ENCODE measurements at regions not wholly inside any gene's neighbourhood (a gene's known extent, or its start where the extent isn't known, plus 50 kb on each side); places are given as distances from the start of the nearest gene placed in this dataset.

GRCh38 chr2:122132147-122132691 lies 376.8 kb downstream of the TSN start:
- Mint-ChIP-seq H3K27me3 (no peaks in the 10 kb centered on the region), H3K4me3 (no peak overlapping the region), H3K9me3 (peaks cover 5 to 38% (median 12%) of the 10 kb centered on the region in 3 donors), H3K27ac (no peak overlapping the region), H3K36me3 (peaks cover 5% of the 10 kb centered on the region), H3K4me1 (no peaks in the 10 kb centered on the region)

DNA sequence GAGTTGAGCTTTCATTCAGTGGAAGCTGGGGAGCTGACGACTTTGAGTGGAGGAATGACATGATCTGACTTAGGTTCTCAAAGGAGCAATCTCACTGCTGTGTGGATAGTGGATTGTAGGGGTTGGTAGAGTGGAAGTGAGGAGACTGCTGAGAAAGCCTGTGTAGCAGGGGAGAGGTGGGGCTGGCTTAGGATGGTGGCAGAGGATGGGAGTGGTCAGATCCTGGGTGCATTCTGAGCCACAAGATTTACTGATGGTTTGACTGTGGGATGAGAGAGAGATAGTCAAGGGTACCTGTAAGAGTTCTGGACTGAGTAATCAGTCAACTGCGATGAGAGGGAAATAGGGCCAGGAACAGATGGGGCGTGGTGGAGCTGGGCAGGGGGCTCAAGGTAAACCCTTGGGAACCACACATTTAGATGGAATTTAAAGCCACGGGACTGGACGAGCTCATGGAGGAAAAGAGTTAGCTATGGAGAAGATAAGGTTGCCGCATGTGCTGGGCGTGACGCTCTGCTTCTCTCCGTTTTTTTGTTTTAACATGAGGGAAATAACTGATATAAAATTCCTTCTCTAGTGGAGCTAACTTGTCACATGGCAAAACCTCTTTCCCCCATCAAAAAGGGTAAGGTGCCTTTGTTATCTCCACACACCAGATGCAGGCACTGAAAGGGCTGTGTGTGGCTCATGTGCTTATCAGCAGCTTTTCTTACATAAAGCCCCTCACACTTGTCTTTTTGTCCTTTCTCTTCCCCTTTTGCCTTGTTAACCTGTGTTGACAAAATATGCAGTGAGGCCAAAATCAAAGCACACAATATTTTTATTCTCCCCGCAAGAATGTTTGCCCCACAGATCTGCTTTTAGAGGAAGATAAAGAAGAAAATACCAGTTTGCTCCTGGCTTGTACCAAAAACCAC lies 379.8 kb downstream of the TSN start:
- Mint-ChIP-seq H3K4me3 (no peak overlapping the region), H3K27me3 (no peaks in the 10 kb centered on the region), H3K9me3 (peaks cover 0 to 13% (median 7%) of the 10 kb centered on the region in 3 donors), H3K27ac (no peak overlapping the region), H3K4me1 (no peaks in the 10 kb centered on the region), H3K36me3 (peaks cover 3% of the 10 kb centered on the region)

GRCh38 chr2:122136056-122136455 lies 380.6 kb downstream of the TSN start:
- no peak overlapping the region for H3K4me3 Mint-ChIP-seq

GRCh38 chr2:122138561-122138960 lies 383.1 kb downstream of the TSN start:
- H3K36me3 Mint-ChIP-seq: peaks cover 3% of the 10 kb centered on the region
- H3K9me3 Mint-ChIP-seq: peaks cover 0 to 8% (median 0%) of the 10 kb centered on the region in 3 donors
- H3K4me3 Mint-ChIP-seq: no peak overlapping the region
- no peak overlapping the region for H3K27ac Mint-ChIP-seq
- H3K4me1 Mint-ChIP-seq: no peaks in the 10 kb centered on the region
- no peaks in the 10 kb centered on the region for H3K27me3 Mint-ChIP-seq

More at GRCh38 chr2:122136056-122136455, 380.6 kb downstream of the TSN start:
- no peaks in the 10 kb centered on the region for H3K27me3 Mint-ChIP-seq
- peaks cover 0 to 6% (median 2%) of the 10 kb centered on the region in 3 donors for H3K9me3 Mint-ChIP-seq
- peaks cover 3% of the 10 kb centered on the region for H3K36me3 Mint-ChIP-seq
- H3K4me1 Mint-ChIP-seq: no peaks in the 10 kb centered on the region
- H3K27ac Mint-ChIP-seq: no peak overlapping the region

GRCh38 chr2:122139739-122140420 lies 384.4 kb downstream of the TSN start:
- no peaks in the 10 kb centered on the region for H3K4me1 Mint-ChIP-seq
- H3K4me3 Mint-ChIP-seq: no peak overlapping the region
- no peaks in the 10 kb centered on the region for H3K27me3 Mint-ChIP-seq
- H3K36me3 Mint-ChIP-seq: no peaks in the 10 kb centered on the region
- H3K9me3 Mint-ChIP-seq: peaks cover 0 to 7% (median 0%) of the 10 kb centered on the region in 3 donors
- H3K27ac Mint-ChIP-seq: no peak overlapping the region

DNA sequence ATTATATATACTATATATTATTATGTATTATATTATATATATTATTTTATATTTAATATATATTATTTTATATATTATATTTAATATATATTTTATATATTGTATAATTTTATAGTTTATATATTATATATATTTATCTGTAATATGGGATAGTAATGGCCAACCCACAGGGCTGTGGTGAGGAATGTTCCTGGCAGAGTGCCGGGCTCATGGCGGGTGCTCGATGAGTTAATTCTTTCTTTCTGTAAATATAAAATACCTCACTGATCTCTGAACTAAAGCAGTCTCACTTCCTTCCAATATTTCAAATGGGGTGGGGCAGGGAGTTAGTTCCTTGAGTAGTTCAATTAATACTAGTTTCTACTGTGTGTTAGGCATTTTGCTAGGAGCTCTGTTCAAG lies 389.4 kb downstream of the TSN start:
- Mint-ChIP-seq H3K9me3 (peaks cover 0 to 7% (median 0%) of the 10 kb centered on the region in 3 donors), H3K27ac (no peak overlapping the region), H3K27me3 (no peaks in the 10 kb centered on the region), H3K4me1 (no peaks in the 10 kb centered on the region), H3K36me3 (no peaks in the 10 kb centered on the region), H3K4me3 (no peak overlapping the region)

DNA sequence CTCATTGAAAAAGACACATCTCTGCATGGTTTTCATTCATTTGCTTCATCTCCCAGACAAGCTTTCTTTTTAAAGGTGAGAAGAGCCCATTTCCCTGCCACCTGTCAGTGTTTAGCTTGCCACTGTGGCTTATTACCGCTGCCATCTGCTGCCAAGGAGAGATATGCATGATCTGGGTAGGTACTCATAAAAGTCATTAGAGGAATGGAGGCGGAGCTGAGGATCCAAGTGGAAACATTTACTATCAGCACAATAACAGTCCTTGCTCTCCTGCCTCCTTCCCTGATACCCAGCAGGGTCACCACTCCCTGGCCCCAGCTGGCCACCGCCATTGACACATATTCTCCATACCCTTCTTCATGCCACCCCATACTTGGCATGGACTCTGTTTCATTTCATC lies 390.4 kb downstream of the TSN start:
- no peak overlapping the region for H3K27ac Mint-ChIP-seq
- no peak overlapping the region for H3K4me3 Mint-ChIP-seq
- H3K36me3 Mint-ChIP-seq: no peaks in the 10 kb centered on the region
- H3K4me1 Mint-ChIP-seq: no peaks in the 10 kb centered on the region
- H3K9me3 Mint-ChIP-seq: peaks cover 0 to 7% (median 0%) of the 10 kb centered on the region in 3 donors
- H3K27me3 Mint-ChIP-seq: no peaks in the 10 kb centered on the region

DNA sequence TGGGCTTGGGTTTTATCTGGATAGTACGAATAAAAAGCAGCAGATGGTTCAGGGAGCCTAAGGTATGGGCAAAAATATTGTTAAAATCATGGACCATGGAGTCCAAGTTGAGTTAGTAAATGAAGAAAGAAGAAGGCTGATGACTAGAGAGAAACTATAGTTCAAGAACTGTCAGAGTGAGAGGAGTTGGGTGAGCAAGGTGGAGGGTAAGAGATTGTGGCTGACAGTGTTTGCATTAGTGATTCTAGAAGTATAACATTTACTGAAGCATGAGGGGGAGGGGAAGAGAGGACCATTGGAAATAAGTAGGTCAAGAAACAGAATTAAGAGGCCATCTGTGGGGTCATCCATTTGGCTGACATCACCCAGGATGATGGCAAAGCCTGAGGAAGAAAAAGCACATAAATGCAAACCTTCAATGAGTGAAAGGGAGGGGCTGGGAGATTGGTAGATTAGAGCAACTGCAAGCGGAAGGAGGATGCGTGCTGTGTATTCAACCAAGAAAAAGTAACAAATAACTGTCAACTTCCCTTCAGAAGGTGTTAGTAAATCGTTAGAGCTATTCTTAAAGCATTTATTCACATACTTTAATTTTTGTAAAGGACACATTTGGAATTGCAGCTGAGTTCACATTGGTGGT lies 392.8 kb downstream of the TSN start:
- Mint-ChIP-seq H3K36me3 (no peaks in the 10 kb centered on the region), H3K4me1 (peaks cover 0 to 3% (median 0%) of the 10 kb centered on the region in 3 donors), H3K27me3 (no peaks in the 10 kb centered on the region)

GRCh38 chr2:122150524-122151280 lies 395.3 kb downstream of the TSN start:
- no peaks in the 10 kb centered on the region for H3K9me3 Mint-ChIP-seq
- peaks cover 0 to 3% (median 0%) of the 10 kb centered on the region in 3 donors for H3K4me1 Mint-ChIP-seq
- peak overlapping the region in 1 of 3 donors; percentile 3 for H3K27ac Mint-ChIP-seq
- no peak overlapping the region for H3K4me3 Mint-ChIP-seq
- no peaks in the 10 kb centered on the region for H3K36me3 Mint-ChIP-seq
- H3K27me3 Mint-ChIP-seq: no peaks in the 10 kb centered on the region

More for the DNA sequence above, 392.8 kb downstream of the TSN start:
- no peaks in the 10 kb centered on the region for H3K9me3 Mint-ChIP-seq
- H3K4me3 Mint-ChIP-seq: no peak overlapping the region
- no peak overlapping the region for H3K27ac Mint-ChIP-seq

- H3K4me3 Mint-ChIP-seq: no peak overlapping the region
- no peaks in the 10 kb centered on the region for H3K9me3 Mint-ChIP-seq
- H3K27ac Mint-ChIP-seq: no peak overlapping the region
- no peaks in the 10 kb centered on the region for H3K36me3 Mint-ChIP-seq
- no peaks in the 10 kb centered on the region for H3K27me3 Mint-ChIP-seq
- peaks cover 0 to 3% (median 0%) of the 10 kb centered on the region in 3 donors for H3K4me1 Mint-ChIP-seq
Measured at GRCh38 chr2:122152571-122152970, 397.1 kb downstream of the TSN start.

DNA sequence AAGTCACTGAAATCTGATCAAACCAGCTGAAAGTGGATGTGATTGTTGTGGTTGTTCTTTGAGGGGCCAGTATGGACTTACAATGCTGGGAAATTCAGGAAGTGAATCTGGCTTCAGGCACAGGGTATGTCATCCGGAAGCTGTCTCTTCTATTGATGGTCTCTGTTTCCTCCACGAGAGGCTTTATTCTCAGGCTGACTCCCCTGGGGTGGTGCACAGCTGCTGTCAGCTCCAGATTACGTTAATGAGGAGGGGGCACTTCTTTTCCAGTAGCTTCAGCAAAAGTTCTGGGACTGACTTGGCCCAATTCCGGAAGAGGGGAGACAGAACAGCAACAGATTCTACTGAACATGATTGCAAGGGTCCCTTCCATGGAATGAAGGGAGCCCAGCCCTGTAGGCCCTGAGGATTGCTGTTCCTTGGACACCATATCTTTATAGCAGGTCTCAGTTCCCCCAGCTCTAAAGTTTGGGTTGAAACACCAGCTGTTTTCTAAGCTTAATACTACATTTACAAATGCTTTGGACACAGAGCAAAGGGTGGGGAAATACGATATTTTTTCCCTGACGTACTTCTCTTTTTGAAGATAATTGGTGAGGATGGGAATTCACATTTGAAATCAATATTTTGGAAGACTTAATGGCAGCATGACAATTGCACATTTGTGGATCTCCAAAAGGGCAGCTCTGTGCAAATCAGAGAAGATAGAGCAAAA lies 400.9 kb downstream of the TSN start:
- no peak overlapping the region for H3K27ac Mint-ChIP-seq
- peaks cover 0 to 3% (median 0%) of the 10 kb centered on the region in 3 donors for H3K4me1 Mint-ChIP-seq
- no peak overlapping the region for H3K4me3 Mint-ChIP-seq
- H3K36me3 Mint-ChIP-seq: no peaks in the 10 kb centered on the region
- no peaks in the 10 kb centered on the region for H3K27me3 Mint-ChIP-seq
- H3K9me3 Mint-ChIP-seq: peaks cover 0 to 2% (median 0%) of the 10 kb centered on the region in 3 donors

- peaks cover 0 to 2% (median 0%) of the 10 kb centered on the region in 3 donors for H3K9me3 Mint-ChIP-seq
- H3K27me3 Mint-ChIP-seq: no peaks in the 10 kb centered on the region
- no peak overlapping the region for H3K4me3 Mint-ChIP-seq
- H3K4me1 Mint-ChIP-seq: peaks cover 0 to 2% (median 0%) of the 10 kb centered on the region in 3 donors
- no peaks in the 10 kb centered on the region for H3K36me3 Mint-ChIP-seq
- peak overlapping the region in 1 of 3 donors; percentile 77 for H3K27ac Mint-ChIP-seq
Measured at GRCh38 chr2:122157158-122157557, 401.7 kb downstream of the TSN start.

DNA sequence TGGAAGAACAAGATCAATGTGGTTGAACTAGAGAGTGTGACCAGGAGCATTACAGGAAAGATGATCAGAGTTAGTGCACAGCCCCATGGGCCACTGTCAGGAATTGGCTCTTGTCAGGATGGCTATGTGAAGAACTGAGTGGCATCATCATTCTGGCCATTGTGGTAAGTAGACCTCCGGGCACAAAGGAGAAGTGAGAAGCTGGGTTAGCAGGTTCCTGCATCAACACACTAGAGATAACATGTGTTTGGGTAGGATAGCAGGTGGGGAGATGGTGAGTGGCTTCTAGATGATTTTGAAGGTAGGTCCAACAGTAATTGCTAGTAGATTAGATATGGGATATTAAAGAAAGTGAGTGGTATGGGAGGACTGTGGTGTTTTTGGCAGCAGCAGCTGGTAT lies 408.2 kb downstream of the TSN start:
- H3K27me3 Mint-ChIP-seq: no peaks in the 10 kb centered on the region
- H3K36me3 Mint-ChIP-seq: no peaks in the 10 kb centered on the region
- H3K4me1 Mint-ChIP-seq: no peaks in the 10 kb centered on the region
- H3K27ac Mint-ChIP-seq: no peak overlapping the region
- peaks cover 0 to 2% (median 0%) of the 10 kb centered on the region in 3 donors for H3K9me3 Mint-ChIP-seq
- H3K4me3 Mint-ChIP-seq: no peak overlapping the region

GRCh38 chr2:122164964-122165363 lies 409.5 kb downstream of the TSN start:
- Mint-ChIP-seq H3K36me3 (no peaks in the 10 kb centered on the region), H3K27ac (no peak overlapping the region), H3K4me3 (no peak overlapping the region), H3K27me3 (no peaks in the 10 kb centered on the region), H3K4me1 (no peaks in the 10 kb centered on the region), H3K9me3 (no peaks in the 10 kb centered on the region)
